ENCODE measurements at regions not wholly inside any gene's neighbourhood (a gene's known extent, or its start where the extent isn't known, plus 50 kb on each side); places are given as distances from the start of the nearest gene placed in this dataset.

DNA sequence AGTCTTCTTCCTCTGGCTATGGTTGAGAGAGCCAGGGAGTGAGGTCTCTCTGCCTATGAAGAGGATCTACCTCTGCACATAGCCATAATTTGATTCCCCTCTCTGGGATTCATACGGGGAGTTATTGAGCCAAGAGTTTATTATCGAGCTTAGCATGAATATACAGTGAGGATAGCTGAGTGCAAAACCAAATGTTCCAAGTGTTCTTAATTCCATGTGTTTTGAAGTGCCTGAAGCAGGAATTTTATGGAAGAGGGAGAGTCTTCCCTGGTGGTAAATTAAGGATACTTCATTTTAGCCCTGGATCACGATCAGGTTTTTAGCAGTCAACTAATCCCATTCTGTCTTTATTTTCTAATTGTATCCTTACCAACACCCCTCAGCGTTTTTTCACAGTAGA lies 270.6 kb downstream of the C1D start:
- TF ChIP-seq CTCF (conservative IDR thresholded peaks at IDR 0.05 in 1 of 2, IDR thresholded peaks at IDR 0.05 in 1 of 2; ENCODE audit: extremely low read depth in 1 of 2, insufficient read depth in 1 of 2, low read depth in 1 of 2, low read length in 2 of 2) (no peak), EZH2 (IDR thresholded peaks at IDR 0.05; ENCODE audit: borderline replicate concordance, low read length) (no peak)
